Retinal pigment epithelial cell (primary cell): ENCODE measurements at regions not wholly inside any gene's neighbourhood (a gene's known extent, or its start where the extent isn't known, plus 50 kb on each side); places are given as distances from the start of the nearest gene placed in this dataset.
"Not testable (repeated sequence)": the region's sequence is repeated elsewhere in the genome, so short reads cannot be mapped to it uniquely, and the experiment has no call there.

Experiments
- DNase-seq: peaks from one replicate; pipeline ENCODE4 v3.0.0-alpha.2; 2010; ENCODE audit warnings: low read depth
- H3K4me3 ChIP-seq: 2 replicates; pipeline ENCODE4 v1.5.1; 2011; ENCODE audit warnings: mild to moderate bottlenecking, low read length, control low read depth, moderate library complexity
- TF ChIP-seq, protein P1 (sequence below): conservative IDR thresholded peaks from 2 replicates; pipeline ENCODE4 v1.5.1; 2011; ENCODE audit warnings: low read depth, low read length, control low read depth, inconsistent platforms

DNA sequence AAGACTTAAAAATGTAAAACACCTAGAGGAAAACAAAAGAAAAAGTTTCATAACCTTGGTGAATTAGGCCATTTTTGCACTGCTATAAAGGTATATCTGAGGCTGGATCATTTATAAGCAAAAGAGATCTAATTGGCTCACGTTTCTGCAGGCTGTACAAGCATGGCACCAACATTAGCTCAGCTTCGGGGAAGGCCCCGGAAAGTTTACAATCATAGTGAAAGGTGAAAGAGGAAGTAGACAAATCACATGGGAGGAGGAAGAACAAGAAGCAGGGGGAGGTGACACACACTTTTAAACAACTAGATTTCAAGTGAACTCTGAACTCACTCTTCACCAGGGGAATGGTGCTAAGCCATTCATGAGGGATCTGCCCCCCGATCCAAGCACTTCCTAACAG is 1358.5 kb upstream of the PCDH9 start:
- DNase-seq, result no peak
- TF ChIP-seq, protein P1, sequence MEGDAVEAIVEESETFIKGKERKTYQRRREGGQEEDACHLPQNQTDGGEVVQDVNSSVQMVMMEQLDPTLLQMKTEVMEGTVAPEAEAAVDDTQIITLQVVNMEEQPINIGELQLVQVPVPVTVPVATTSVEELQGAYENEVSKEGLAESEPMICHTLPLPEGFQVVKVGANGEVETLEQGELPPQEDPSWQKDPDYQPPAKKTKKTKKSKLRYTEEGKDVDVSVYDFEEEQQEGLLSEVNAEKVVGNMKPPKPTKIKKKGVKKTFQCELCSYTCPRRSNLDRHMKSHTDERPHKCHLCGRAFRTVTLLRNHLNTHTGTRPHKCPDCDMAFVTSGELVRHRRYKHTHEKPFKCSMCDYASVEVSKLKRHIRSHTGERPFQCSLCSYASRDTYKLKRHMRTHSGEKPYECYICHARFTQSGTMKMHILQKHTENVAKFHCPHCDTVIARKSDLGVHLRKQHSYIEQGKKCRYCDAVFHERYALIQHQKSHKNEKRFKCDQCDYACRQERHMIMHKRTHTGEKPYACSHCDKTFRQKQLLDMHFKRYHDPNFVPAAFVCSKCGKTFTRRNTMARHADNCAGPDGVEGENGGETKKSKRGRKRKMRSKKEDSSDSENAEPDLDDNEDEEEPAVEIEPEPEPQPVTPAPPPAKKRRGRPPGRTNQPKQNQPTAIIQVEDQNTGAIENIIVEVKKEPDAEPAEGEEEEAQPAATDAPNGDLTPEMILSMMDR, result no peak
- H3K4me3 ChIP-seq, result no peak overlapping the region

GRCh38 chr13:68584776-68585175 is 1354.6 kb upstream of the PCDH9 start:
- H3K4me3 ChIP-seq, result no peak overlapping the region
- no peak for DNase-seq
- TF ChIP-seq, protein P1, result no peak

- TF ChIP-seq, protein P1, result no peak
- H3K4me3 ChIP-seq, result no peak overlapping the region
- DNase-seq, result no peak
These were observed 1343.9 kb upstream of the PCDH9 start for GRCh38 chr13:68574053-68574452.

DNA sequence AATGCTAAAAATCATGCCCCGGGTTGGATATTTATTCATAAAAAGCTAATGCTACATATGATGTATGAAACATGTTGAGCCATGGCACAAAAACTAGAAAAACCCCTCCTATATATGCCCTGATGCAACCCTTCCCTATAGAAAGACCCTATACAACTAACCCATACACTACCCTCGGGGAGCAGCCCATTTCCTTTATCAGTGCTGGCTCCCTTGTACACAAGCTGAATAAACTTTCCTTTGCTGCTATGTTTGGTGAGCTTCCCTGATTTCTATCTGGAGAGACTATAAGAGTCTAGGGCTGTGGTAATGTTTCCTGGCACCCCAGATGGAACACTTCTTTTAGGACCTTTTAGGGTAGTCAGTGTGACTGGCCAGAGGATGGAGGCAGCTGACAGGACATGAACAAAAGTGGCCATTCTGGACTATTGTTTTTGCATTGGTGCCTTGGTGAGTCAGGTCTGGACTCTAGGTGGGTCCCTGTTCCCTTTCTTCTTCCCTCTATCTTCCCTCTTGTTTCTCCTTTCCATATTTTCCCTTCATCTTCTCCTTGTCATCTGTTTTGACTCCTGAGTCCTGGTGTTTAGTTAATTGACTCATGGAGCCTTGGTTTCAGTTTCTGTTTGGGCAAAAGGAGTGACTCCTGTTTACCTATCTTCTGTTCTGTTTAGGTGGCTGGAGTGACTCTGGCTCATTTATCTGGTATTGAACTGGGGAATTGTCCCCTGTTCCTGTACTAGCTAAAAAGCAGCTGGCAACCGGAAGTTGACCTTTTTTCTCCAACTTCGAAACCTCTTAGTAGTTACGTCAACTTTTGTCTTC is 1321.8 kb upstream of the PCDH9 start:
- TF ChIP-seq, protein P1, result no peak
- no peak for DNase-seq
- H3K4me3 ChIP-seq, result no peak overlapping the region

DNA sequence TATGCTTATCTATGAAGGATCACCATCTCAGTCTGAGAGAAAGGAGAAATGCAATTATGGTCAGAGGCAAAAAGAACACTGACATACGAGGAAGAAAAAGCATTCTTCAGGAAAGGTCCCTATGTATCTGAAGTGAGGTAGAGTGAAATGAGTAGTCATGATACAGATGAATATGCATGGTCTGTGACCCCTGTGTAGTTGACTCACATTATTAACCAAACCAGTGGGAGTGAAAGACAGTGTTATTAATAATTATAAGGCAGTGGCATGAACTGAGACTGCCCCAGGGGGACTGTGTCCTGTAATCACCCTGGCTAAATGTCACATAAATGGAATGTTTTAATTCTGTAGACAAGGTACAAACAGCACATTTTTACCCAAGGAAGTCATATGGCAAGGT is 1320.2 kb upstream of the PCDH9 start:
- H3K4me3 ChIP-seq, result no peak overlapping the region
- TF ChIP-seq, protein P1, result no peak
- DNase-seq, result no peak

DNA sequence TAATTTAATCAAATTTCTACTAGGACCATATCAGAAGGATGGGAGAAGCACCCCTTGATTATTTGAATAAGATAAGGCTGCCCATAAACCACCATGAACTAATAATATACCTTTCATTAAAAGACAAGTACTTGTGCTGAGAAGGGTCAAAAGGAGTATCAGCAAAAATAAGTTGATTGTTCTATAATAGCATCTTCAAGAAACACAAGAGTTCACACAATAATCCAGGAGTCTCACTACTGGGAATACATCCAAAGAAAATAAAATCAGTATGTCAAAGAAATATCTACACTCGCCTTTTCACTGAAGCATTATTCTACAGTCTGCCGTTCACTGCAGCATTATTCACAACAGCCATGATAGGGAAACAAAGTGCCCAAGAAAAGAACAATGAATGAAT is 1310.1 kb upstream of the PCDH9 start:
- no peak for DNase-seq
- TF ChIP-seq, protein P1, result no peak
- H3K4me3 ChIP-seq, result no peak overlapping the region

- DNase-seq, result no peak
- TF ChIP-seq, protein P1, result no peak
- no peak overlapping the region for H3K4me3 ChIP-seq
These were observed 1305.2 kb upstream of the PCDH9 start for GRCh38 chr13:68535329-68535728.

GRCh38 chr13:68527167-68527566 is 1297.0 kb upstream of the PCDH9 start:
- not testable (repeated sequence) for DNase-seq, H3K4me3 ChIP-seq
